Thyroid gland (tissue), 4 donors: ENCODE measurements at regions not wholly inside any gene's neighbourhood (a gene's known extent, or its start where the extent isn't known, plus 50 kb on each side); places are given as distances from the start of the nearest gene placed in this dataset.

Experiments
- DNase-seq, 2 donors: peaks; one replicate each; pipeline ENCODE4 v3.0.0-alpha.2; 2019
- H3K27ac ChIP-seq, 3 donors: fragments of 200-600 bp; sonication (generic); 1 replicate in 2 of 3; 2 replicates in 1 of 3; pipeline ENCODE4 v1.5.1; 2016 to 2019; ENCODE audit warnings: mild to moderate bottlenecking in 1 of 3, moderate library complexity in 1 of 3
- H3K27me3 ChIP-seq: fragments of 200-600 bp; sonication (generic); one replicate; pipeline ENCODE4 v1.5.1; 2019
- H3K36me3 ChIP-seq, 2 donors: fragments of 200-600 bp; sonication (generic); one replicate each; pipeline ENCODE4 v1.5.1; 2016 to 2019
- H3K4me1 ChIP-seq, 2 donors: fragments of 200-600 bp; sonication (generic); one replicate each; pipeline ENCODE4 v1.5.1; 2017 to 2019
- H3K4me3 ChIP-seq, 3 donors: fragments of 200-600 bp; sonication (generic); replicated peaks in 1 of 3; 1 replicate in 2 of 3; 2 replicates in 1 of 3; pipeline ENCODE4 v1.5.1; 2016; ENCODE audit warnings: mild to moderate bottlenecking in 1 of 3
- H3K9me3 ChIP-seq: fragments of 200-600 bp; sonication (generic); one replicate; pipeline ENCODE4 v1.5.1; 2017
- POLR2A ChIP-seq, 2 donors: fragments of 450-650 bp; IDR thresholded peaks; one replicate each; pipeline ENCODE4 v1.6.1; 2017; ENCODE audit warnings: antibody characterized with exemption in 2 of 2, mild to moderate bottlenecking in 2 of 2, moderate library complexity in 1 of 2
- WGBS, 2 donors: methylation state at CpG; one replicate each; pipeline ENCODE4 v1.1.5; 2017; 5-methylcytosine and 5-hydroxymethylcytosine counted together
- intact Hi-C: fragments of 100-400 bp; cut with DNase I; formaldehyde crosslinking; loops from one replicate; pipeline ENCODE4 v1.15.1; 2023
- TF ChIP-seq, protein P1 (sequence below), 6 experiments: fragments of 200-600 bp in 3 of 6; fragments of 450-650 bp in 3 of 6; sonication (generic) in 3 of 6; IDR thresholded peaks; one replicate each; pipeline ENCODE4 v1.5.1; 2016 to 2019; ENCODE audit warnings: antibody characterized with exemption in 6 of 6, mild to moderate bottlenecking in 2 of 6, inconsistent platforms in 1 of 6, moderate library complexity in 1 of 6

DNA sequence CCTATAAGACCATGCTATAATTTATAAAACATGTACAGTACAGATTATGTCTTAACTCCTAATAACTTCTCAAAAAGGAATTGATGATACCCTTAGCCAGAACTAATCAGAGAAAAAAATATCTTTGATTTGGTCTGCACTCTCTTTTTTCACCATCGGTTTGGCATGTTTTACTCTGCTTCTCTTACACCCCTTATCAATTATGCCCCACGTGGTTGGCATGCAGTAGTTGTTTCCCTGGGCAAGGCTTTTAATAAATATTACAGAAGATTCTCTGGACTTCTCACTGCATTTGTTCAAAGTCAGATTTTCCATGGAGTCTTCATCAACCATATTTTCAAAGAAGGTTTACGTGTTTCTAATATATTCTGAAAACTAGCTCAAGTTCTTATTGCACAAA, 167.4 kb upstream of the LRIG3 start:
- DNase-seq, result no peak
- 78 to 80% methylated on average over 3 of the region's 3 CpGs for WGBS, 2 donors
- intact Hi-C loops, result loop anchor here (10.0 kb wide), 2 partner anchors 253 to 743 kb away; no protein-coding TSS in a partner anchor
- Histone ChIP-seq H3K36me3 (no peaks in the 10 kb centered on the region), H3K4me1 (peaks cover 0 to 19% of the 10 kb centered on the region in 2 donors), H3K27ac (no peak overlapping the region), H3K4me3 (no peak overlapping the region), H3K27me3 (no peaks in the 10 kb centered on the region), H3K9me3 (no peaks in the 10 kb centered on the region)
- no peak for TF ChIP-seq POLR2A (IDR thresholded peaks at IDR 0.05)
- TF ChIP-seq, protein P1, sequence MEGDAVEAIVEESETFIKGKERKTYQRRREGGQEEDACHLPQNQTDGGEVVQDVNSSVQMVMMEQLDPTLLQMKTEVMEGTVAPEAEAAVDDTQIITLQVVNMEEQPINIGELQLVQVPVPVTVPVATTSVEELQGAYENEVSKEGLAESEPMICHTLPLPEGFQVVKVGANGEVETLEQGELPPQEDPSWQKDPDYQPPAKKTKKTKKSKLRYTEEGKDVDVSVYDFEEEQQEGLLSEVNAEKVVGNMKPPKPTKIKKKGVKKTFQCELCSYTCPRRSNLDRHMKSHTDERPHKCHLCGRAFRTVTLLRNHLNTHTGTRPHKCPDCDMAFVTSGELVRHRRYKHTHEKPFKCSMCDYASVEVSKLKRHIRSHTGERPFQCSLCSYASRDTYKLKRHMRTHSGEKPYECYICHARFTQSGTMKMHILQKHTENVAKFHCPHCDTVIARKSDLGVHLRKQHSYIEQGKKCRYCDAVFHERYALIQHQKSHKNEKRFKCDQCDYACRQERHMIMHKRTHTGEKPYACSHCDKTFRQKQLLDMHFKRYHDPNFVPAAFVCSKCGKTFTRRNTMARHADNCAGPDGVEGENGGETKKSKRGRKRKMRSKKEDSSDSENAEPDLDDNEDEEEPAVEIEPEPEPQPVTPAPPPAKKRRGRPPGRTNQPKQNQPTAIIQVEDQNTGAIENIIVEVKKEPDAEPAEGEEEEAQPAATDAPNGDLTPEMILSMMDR (IDR thresholded peaks at IDR 0.05), result no peak

DNA sequence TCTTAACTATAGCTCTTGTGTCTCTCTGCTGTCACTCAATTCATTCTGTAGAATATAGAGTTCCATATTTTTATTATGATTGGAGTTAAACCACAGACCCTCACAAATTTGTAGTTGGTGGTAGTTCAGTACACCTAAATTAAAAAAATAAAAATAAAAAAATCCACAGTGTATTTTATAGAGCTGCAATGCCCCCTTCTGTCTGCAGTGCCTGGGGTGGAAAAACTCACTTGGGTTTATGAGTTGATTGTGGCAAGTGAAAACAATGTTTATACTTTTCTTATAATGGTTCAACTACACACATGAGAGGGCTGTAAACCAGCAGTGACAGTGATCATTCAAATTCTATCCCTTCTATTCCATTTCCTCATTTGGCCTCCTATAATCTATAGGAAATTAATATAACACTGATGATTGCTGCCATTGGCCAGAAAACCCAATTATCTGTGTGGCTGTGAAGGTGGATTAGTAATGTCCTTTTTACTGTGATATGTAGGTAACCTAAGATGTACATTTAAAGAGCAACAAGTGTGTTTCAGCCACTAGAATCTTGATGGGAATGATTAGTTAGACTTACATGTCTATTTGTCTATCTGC, 166.9 kb upstream of the LRIG3 start:
- TF ChIP-seq, protein P1 (IDR thresholded peaks at IDR 0.05), result peak; percentile 18 to 85 (median 68)
- TF ChIP-seq POLR2A (IDR thresholded peaks at IDR 0.05), result no peak
- DNase-seq, result peak; percentile 13 to 21
- no peaks in the 10 kb centered on the region for H3K9me3 ChIP-seq

DNA sequence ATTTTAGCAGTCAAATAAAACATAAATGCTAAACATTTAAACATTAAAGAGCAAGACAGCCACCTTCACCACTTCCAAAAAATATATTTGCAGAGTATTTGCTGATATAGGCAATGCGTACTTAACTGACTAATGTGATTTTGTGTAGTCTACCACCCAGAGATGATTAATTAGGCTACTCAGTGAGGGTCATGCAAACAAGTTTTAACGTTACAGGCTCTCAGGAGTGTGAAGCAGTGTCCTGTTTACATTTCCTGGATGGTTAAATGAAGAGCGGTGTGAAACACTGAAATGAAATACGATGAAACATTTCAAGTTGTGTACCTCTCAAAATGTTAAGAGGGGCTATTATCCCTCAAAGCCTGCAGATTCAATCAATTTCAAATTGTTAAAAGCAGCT, 165.8 kb upstream of the LRIG3 start:
- 82 to 91% methylated on average over 4 of the region's 4 CpGs for WGBS, 2 donors
- TF ChIP-seq, protein P1 (IDR thresholded peaks at IDR 0.05), result no peak
- no peak for TF ChIP-seq POLR2A (IDR thresholded peaks at IDR 0.05)
- Histone ChIP-seq H3K27me3 (no peaks in the 10 kb centered on the region), H3K4me1 (peaks cover 0 to 19% of the 10 kb centered on the region in 2 donors), H3K27ac (no peak overlapping the region), H3K36me3 (no peaks in the 10 kb centered on the region), H3K4me3 (no peak overlapping the region), H3K9me3 (no peaks in the 10 kb centered on the region)
- intact Hi-C loops, result loop anchor here (10.0 kb wide), 2 partner anchors 251 to 741 kb away; no protein-coding TSS in a partner anchor
- DNase-seq, result no peak

More for the DNA sequence above, 166.9 kb upstream of the LRIG3 start:
- Histone ChIP-seq H3K4me3 (no peak overlapping the region), H3K27me3 (no peaks in the 10 kb centered on the region), H3K4me1 (peaks cover 0 to 19% of the 10 kb centered on the region in 2 donors), H3K36me3 (no peaks in the 10 kb centered on the region), H3K27ac (no peak overlapping the region)
- intact Hi-C loops, result loop anchor here (10.0 kb wide), 2 partner anchors 252 to 742 kb away; no protein-coding TSS in a partner anchor

DNA sequence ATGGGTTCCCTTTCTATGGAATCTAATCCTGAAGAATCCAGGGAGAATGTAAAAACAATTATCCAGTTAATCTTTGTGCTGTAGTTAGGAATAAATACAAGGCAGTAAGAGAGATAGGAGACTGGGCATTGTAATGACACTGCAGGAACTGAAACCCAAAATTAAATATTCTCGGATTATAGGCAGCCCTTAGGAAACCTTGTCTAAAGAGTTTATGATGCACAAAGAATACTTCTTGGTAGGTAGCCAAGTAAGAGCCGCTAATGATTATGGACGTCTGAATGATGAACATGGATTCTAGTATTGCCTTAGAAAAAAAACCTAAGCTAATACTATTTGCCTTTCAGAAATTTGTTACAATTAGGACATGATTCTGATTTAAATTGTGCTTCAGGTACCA, 165.4 kb upstream of the LRIG3 start:
- no peaks in the 10 kb centered on the region for H3K9me3 ChIP-seq
- H3K27ac ChIP-seq, result peak overlapping the region; percentile 40 to 59 (median 44)
- H3K27me3 ChIP-seq, result no peaks in the 10 kb centered on the region
- intact Hi-C loops, result loop anchor here (10.0 kb wide), 2 partner anchors 251 to 741 kb away; no protein-coding TSS in a partner anchor
- H3K4me3 ChIP-seq, result no peak overlapping the region
- no peak for DNase-seq
- no peak for TF ChIP-seq POLR2A (IDR thresholded peaks at IDR 0.05)
- TF ChIP-seq, protein P1 (IDR thresholded peaks at IDR 0.05), result no peak
- H3K36me3 ChIP-seq, result no peaks in the 10 kb centered on the region
- peaks cover 0 to 19% of the 10 kb centered on the region in 2 donors for H3K4me1 ChIP-seq
- 60% methylated on average over 3 of the region's 3 CpGs for WGBS, 2 donors
